ENCODE measurements at regions not wholly inside any gene's neighbourhood (a gene's known extent, or its start where the extent isn't known, plus 50 kb on each side); places are given as distances from the start of the nearest gene placed in this dataset.

- TF ChIP-seq ZNF462 (CRISPR knock-in tag; IDR thresholded peaks at IDR 0.05) (no peak), ZNF331 (CRISPR knock-in tag; IDR thresholded peaks at IDR 0.05; ENCODE audit: low read depth) (no peak)
Observed at GRCh38 chr3:159904911-159905310, 83.7 kb upstream of the IL12A start (continued).

- H3K79me2 ChIP-seq (replicated peaks; ENCODE audit: insufficient read depth): no peaks in the 10 kb centered on the region
- no peak for DNase-seq (ENCODE audit: low spot score)
- TF ChIP-seq CTCF (conservative IDR thresholded peaks at IDR 0.05; ENCODE audit: low read depth in 2 of 2) (no peak), NANOG (IDR thresholded peaks at IDR 0.05; ENCODE audit: borderline replicate concordance) (no peak), ZNF331 (CRISPR knock-in tag; IDR thresholded peaks at IDR 0.05; ENCODE audit: low read depth) (no peak), ZNF462 (CRISPR knock-in tag; IDR thresholded peaks at IDR 0.05) (no peak), EZH2phosphoT487 (IDR thresholded peaks at IDR 0.05; ENCODE audit: unreplicated experiment) (no peak), STAT1 (IDR thresholded peaks at IDR 0.05; ENCODE audit: unreplicated experiment) (no peak), ZNF114 (CRISPR knock-in tag; IDR thresholded peaks at IDR 0.05) (no peak)
- peaks cover under 1% of the 10 kb centered on the region; the same call in 1 of the 2 replicates for H3K4me1 ChIP-seq (ENCODE audit: insufficient read depth)
- Mint-ChIP-seq H3K4me1 (peaks cover 2% of the 10 kb centered on the region; the same call in 2 of the 3 replicates), H3K27ac (no peak overlapping the region), H3K4me3 (no peak overlapping the region), H3K9me3 (no peaks in the 10 kb centered on the region), H3K36me3 (ENCODE audit: low read depth) (no peaks in the 10 kb centered on the region), H3K27me3 (ENCODE audit: insufficient read depth, low read depth, poor library complexity) (no peaks in the 10 kb centered on the region)
- no peak overlapping the region for H3K4me2 ChIP-seq
- H2AFZ ChIP-seq: no peak overlapping the region
- no peak overlapping the region for H3K27ac ChIP-seq (ENCODE audit: low read depth)
- H4K20me1 ChIP-seq (replicated peaks; ENCODE audit: insufficient read depth): 0 out of 2 replicates have a peak, but pooled peaks cover 4% of the 10 kb centered on the region
- H3K36me3 ChIP-seq (ENCODE audit: insufficient read depth): no peaks in the 10 kb centered on the region
- no peak for ATAC-seq
- H3F3A ChIP-seq (replicated peaks; ENCODE audit: low read depth): no peaks in the 10 kb centered on the region
- no peaks in the 10 kb centered on the region for H3K9me2 ChIP-seq (ENCODE audit: insufficient read depth)
- no peaks in the 10 kb centered on the region for H3K27me3 ChIP-seq (ENCODE audit: insufficient read depth)
- no peak overlapping the region for H3K4me3 ChIP-seq
Observed at GRCh38 chr3:159907828-159908227, 80.8 kb upstream of the IL12A start.
